ENCODE measurements at regions not wholly inside any gene's neighbourhood (a gene's known extent, or its start where the extent isn't known, plus 50 kb on each side); places are given as distances from the start of the nearest gene placed in this dataset.

GRCh38 chr6:21995318-21995717, 301.5 kb downstream of the PRL start:
- peak; percentile 11 for FAIRE-seq
- TF ChIP-seq CTCF (IDR thresholded peaks at IDR 0.05; ENCODE audit: insufficient read depth, missing control alignments), result no peak
- DNase-seq (ENCODE audit: insufficient read length, low spot score), result no peak

- no peak for TF ChIP-seq CTCF (IDR thresholded peaks at IDR 0.05; ENCODE audit: insufficient read depth, missing control alignments)
- DNase-seq (ENCODE audit: insufficient read length, low spot score) (no peak), FAIRE-seq (peak; percentile 38)
Observed at GRCh38 chr6:21996425-21997118, 300.3 kb downstream of the PRL start.

- FAIRE-seq (no peak), DNase-seq (ENCODE audit: insufficient read length, low spot score) (no peak)
- no peak for TF ChIP-seq CTCF (IDR thresholded peaks at IDR 0.05; ENCODE audit: insufficient read depth, missing control alignments)
Observed at GRCh38 chr6:21997119-21998037, 299.5 kb downstream of the PRL start.

- TF ChIP-seq CTCF (IDR thresholded peaks at IDR 0.05; ENCODE audit: insufficient read depth, missing control alignments), result no peak
- DNase-seq (ENCODE audit: insufficient read length, low spot score) (no peak), FAIRE-seq (no peak)
Observed at GRCh38 chr6:21998582-21998981, 298.3 kb downstream of the PRL start.

GRCh38 chr6:21999012-21999528, 297.8 kb downstream of the PRL start:
- FAIRE-seq (no peak), DNase-seq (ENCODE audit: insufficient read length, low spot score) (no peak)
- TF ChIP-seq CTCF (IDR thresholded peaks at IDR 0.05; ENCODE audit: insufficient read depth, missing control alignments), result no peak

GRCh38 chr6:21999741-22000140, 297.1 kb downstream of the PRL start:
- no peak for FAIRE-seq
- TF ChIP-seq CTCF (IDR thresholded peaks at IDR 0.05; ENCODE audit: insufficient read depth, missing control alignments), result no peak
- no peak for DNase-seq (ENCODE audit: insufficient read length, low spot score)
